SU-DHL-6 (cell line): ENCODE measurements at regions not wholly inside any gene's neighbourhood (a gene's known extent, or its start where the extent isn't known, plus 50 kb on each side); places are given as distances from the start of the nearest gene placed in this dataset.

Source experiments
- CTCF ChIP-seq: fragments of 200-600 bp; sonication (generic); IDR thresholded peaks from one replicate; pipeline ENCODE4 v1.5.1; 2017; ENCODE audit warnings: antibody characterized with exemption, mild to moderate bottlenecking, low read length, moderate library complexity; ENCODE audit not compliant: insufficient read depth, poor library complexity, severe bottlenecking
- EZH2phosphoT487 ChIP-seq: fragments of 200-600 bp; sonication (generic), shearing (Covaris generic); conservative IDR thresholded peaks from 2 replicates; pipeline ENCODE4 v1.6.1; 2018; ENCODE audit warnings: mild to moderate bottlenecking, antibody characterized with exemption, low read length, moderate library complexity, mixed read lengths

- TF ChIP-seq EZH2phosphoT487 (no peak), CTCF (no peak)
These were observed 983.4 kb upstream of the FAT3 start for GRCh38 chr11:91241226-91241625.
